ENCODE measurements at regions not wholly inside any gene's neighbourhood (a gene's known extent, or its start where the extent isn't known, plus 50 kb on each side); places are given as distances from the start of the nearest gene placed in this dataset.

- no peaks in the 10 kb centered on the region for H3K9me3 ChIP-seq (ENCODE audit: control insufficient read depth, insufficient read depth, low read length)
- no CpG with 5 or more reads among the region's 4 CpGs for WGBS (ENCODE audit: insufficient coverage, insufficient read length)
- H3K27ac ChIP-seq (ENCODE audit: low read length): no peak overlapping the region
- H3K36me3 ChIP-seq (ENCODE audit: control insufficient read depth, insufficient read depth, low read length): no peaks in the 10 kb centered on the region
- no peak for DNase-seq (ENCODE audit: low read depth, low spot score)
- H3K4me3 ChIP-seq (ENCODE audit: low read length): no peak overlapping the region
- no peaks in the 10 kb centered on the region for H3K4me1 ChIP-seq (ENCODE audit: control insufficient read depth, insufficient read depth, low read length)
- H3K27me3 ChIP-seq (ENCODE audit: control insufficient read depth, insufficient read depth, low read length): no peaks in the 10 kb centered on the region
These were observed 92.0 kb upstream of the CELF2 start for GRCh38 chr10:10925667-10926066.

- no peak for DNase-seq (ENCODE audit: low read depth, low spot score)
- Histone ChIP-seq H3K9me3 (ENCODE audit: control insufficient read depth, insufficient read depth, low read length) (no peaks in the 10 kb centered on the region), H3K4me1 (ENCODE audit: control insufficient read depth, insufficient read depth, low read length) (no peaks in the 10 kb centered on the region), H3K4me3 (ENCODE audit: low read length) (no peak overlapping the region), H3K27ac (ENCODE audit: low read length) (no peak overlapping the region), H3K27me3 (ENCODE audit: control insufficient read depth, insufficient read depth, low read length) (no peaks in the 10 kb centered on the region), H3K36me3 (ENCODE audit: control insufficient read depth, insufficient read depth, low read length) (no peaks in the 10 kb centered on the region)
- no CpG with 5 or more reads among the region's 1 CpG for WGBS (ENCODE audit: insufficient coverage, insufficient read length)
These were observed 90.1 kb upstream of the CELF2 start for GRCh38 chr10:10927608-10928007.

GRCh38 chr10:10930979-10931743 lies 86.5 kb upstream of the CELF2 start:
- no peaks in the 10 kb centered on the region for H3K36me3 ChIP-seq (ENCODE audit: control insufficient read depth, insufficient read depth, low read length)
- no peak for DNase-seq (ENCODE audit: low read depth, low spot score)
- H3K27ac ChIP-seq (ENCODE audit: low read length): no peak overlapping the region
- H3K4me1 ChIP-seq (ENCODE audit: control insufficient read depth, insufficient read depth, low read length): no peaks in the 10 kb centered on the region
- no CpG with 5 or more reads among the region's 8 CpGs for WGBS (ENCODE audit: insufficient coverage, insufficient read length)
- no peaks in the 10 kb centered on the region for H3K27me3 ChIP-seq (ENCODE audit: control insufficient read depth, insufficient read depth, low read length)
- H3K4me3 ChIP-seq (ENCODE audit: low read length): no peak overlapping the region
- no peaks in the 10 kb centered on the region for H3K9me3 ChIP-seq (ENCODE audit: control insufficient read depth, insufficient read depth, low read length)

GRCh38 chr10:10935032-10935431 lies 82.6 kb upstream of the CELF2 start:
- H3K27me3 ChIP-seq (ENCODE audit: control insufficient read depth, insufficient read depth, low read length): no peaks in the 10 kb centered on the region
- H3K27ac ChIP-seq (ENCODE audit: low read length): no peak overlapping the region
- H3K9me3 ChIP-seq (ENCODE audit: control insufficient read depth, insufficient read depth, low read length): no peaks in the 10 kb centered on the region
- no peak for DNase-seq (ENCODE audit: low read depth, low spot score)
- H3K4me3 ChIP-seq (ENCODE audit: low read length): no peak overlapping the region
- no peaks in the 10 kb centered on the region for H3K4me1 ChIP-seq (ENCODE audit: control insufficient read depth, insufficient read depth, low read length)
- no CpG with 5 or more reads among the region's 4 CpGs for WGBS (ENCODE audit: insufficient coverage, insufficient read length)
- H3K36me3 ChIP-seq (ENCODE audit: control insufficient read depth, insufficient read depth, low read length): no peaks in the 10 kb centered on the region

- no CpG with 5 or more reads among the region's 7 CpGs for WGBS (ENCODE audit: insufficient coverage, insufficient read length)
- H3K9me3 ChIP-seq (ENCODE audit: control insufficient read depth, insufficient read depth, low read length): no peaks in the 10 kb centered on the region
- no peak overlapping the region for H3K4me3 ChIP-seq (ENCODE audit: low read length)
- H3K27me3 ChIP-seq (ENCODE audit: control insufficient read depth, insufficient read depth, low read length): no peaks in the 10 kb centered on the region
- H3K27ac ChIP-seq (ENCODE audit: low read length): no peak overlapping the region
- no peaks in the 10 kb centered on the region for H3K4me1 ChIP-seq (ENCODE audit: control insufficient read depth, insufficient read depth, low read length)
- DNase-seq (ENCODE audit: low read depth, low spot score): no peak
- H3K36me3 ChIP-seq (ENCODE audit: control insufficient read depth, insufficient read depth, low read length): no peaks in the 10 kb centered on the region
These were observed 79.0 kb upstream of the CELF2 start for GRCh38 chr10:10938676-10939075.

- Histone ChIP-seq H3K27me3 (ENCODE audit: control insufficient read depth, insufficient read depth, low read length) (no peaks in the 10 kb centered on the region), H3K4me1 (ENCODE audit: control insufficient read depth, insufficient read depth, low read length) (no peaks in the 10 kb centered on the region), H3K36me3 (ENCODE audit: control insufficient read depth, insufficient read depth, low read length) (no peaks in the 10 kb centered on the region), H3K4me3 (ENCODE audit: low read length) (no peak overlapping the region), H3K27ac (ENCODE audit: low read length) (no peak overlapping the region), H3K9me3 (ENCODE audit: control insufficient read depth, insufficient read depth, low read length) (no peaks in the 10 kb centered on the region; the same call in 1 of the 2 replicates)
- WGBS (ENCODE audit: insufficient coverage, insufficient read length): no CpG with 5 or more reads among the region's 6 CpGs
- no peak for DNase-seq (ENCODE audit: low read depth, low spot score)
These were observed 76.4 kb upstream of the CELF2 start for GRCh38 chr10:10941127-10941730.

- Histone ChIP-seq H3K4me3 (ENCODE audit: low read length) (no peak overlapping the region), H3K4me1 (ENCODE audit: control insufficient read depth, insufficient read depth, low read length) (no peaks in the 10 kb centered on the region), H3K36me3 (ENCODE audit: control insufficient read depth, insufficient read depth, low read length) (no peaks in the 10 kb centered on the region), H3K27me3 (ENCODE audit: control insufficient read depth, insufficient read depth, low read length) (no peaks in the 10 kb centered on the region), H3K27ac (ENCODE audit: low read length) (no peak overlapping the region), H3K9me3 (ENCODE audit: control insufficient read depth, insufficient read depth, low read length) (no peaks in the 10 kb centered on the region; the same call in 1 of the 2 replicates)
- no peak for DNase-seq (ENCODE audit: low read depth, low spot score)
- no CpG with 5 or more reads among the region's 1 CpG for WGBS (ENCODE audit: insufficient coverage, insufficient read length)
These were observed 75.2 kb upstream of the CELF2 start for GRCh38 chr10:10942441-10942840.

- H3K4me1 ChIP-seq (ENCODE audit: control insufficient read depth, insufficient read depth, low read length): no peaks in the 10 kb centered on the region
- WGBS (ENCODE audit: insufficient coverage, insufficient read length): no CpG with 5 or more reads among the region's 1 CpG
- no peaks in the 10 kb centered on the region for H3K36me3 ChIP-seq (ENCODE audit: control insufficient read depth, insufficient read depth, low read length)
- H3K27ac ChIP-seq (ENCODE audit: low read length): no peak overlapping the region
- H3K4me3 ChIP-seq (ENCODE audit: low read length): no peak overlapping the region
- H3K27me3 ChIP-seq (ENCODE audit: control insufficient read depth, insufficient read depth, low read length): no peaks in the 10 kb centered on the region
- no peak for DNase-seq (ENCODE audit: low read depth, low spot score)
- H3K9me3 ChIP-seq (ENCODE audit: control insufficient read depth, insufficient read depth, low read length): no peaks in the 10 kb centered on the region; the same call in 1 of the 2 replicates
These were observed 71.6 kb upstream of the CELF2 start for GRCh38 chr10:10946081-10946480.

- DNase-seq (ENCODE audit: low read depth, low spot score): no peak
- no CpG with 5 or more reads among the region's 4 CpGs for WGBS (ENCODE audit: insufficient coverage, insufficient read length)
These were observed 70.9 kb upstream of the CELF2 start for GRCh38 chr10:10946801-10947200.

GRCh38 chr10:10951675-10952074 lies 66.0 kb upstream of the CELF2 start:
- no CpG with 5 or more reads among the region's 7 CpGs for WGBS (ENCODE audit: insufficient coverage, insufficient read length)

More at GRCh38 chr10:10946801-10947200, 70.9 kb upstream of the CELF2 start:
- H3K4me3 ChIP-seq (ENCODE audit: low read length): no peak overlapping the region
- no peaks in the 10 kb centered on the region for H3K4me1 ChIP-seq (ENCODE audit: control insufficient read depth, insufficient read depth, low read length)
- no peak overlapping the region for H3K27ac ChIP-seq (ENCODE audit: low read length)
- H3K27me3 ChIP-seq (ENCODE audit: control insufficient read depth, insufficient read depth, low read length): no peaks in the 10 kb centered on the region
- H3K9me3 ChIP-seq (ENCODE audit: control insufficient read depth, insufficient read depth, low read length): no peaks in the 10 kb centered on the region; the same call in 1 of the 2 replicates
- H3K36me3 ChIP-seq (ENCODE audit: control insufficient read depth, insufficient read depth, low read length): no peaks in the 10 kb centered on the region

GRCh38 chr10:10952800-10953199 lies 64.9 kb upstream of the CELF2 start:
- no peak for DNase-seq (ENCODE audit: low read depth, low spot score)
- WGBS (ENCODE audit: insufficient coverage, insufficient read length): no CpG with 5 or more reads among the region's 3 CpGs
- Histone ChIP-seq H3K4me3 (ENCODE audit: low read length) (no peak overlapping the region), H3K36me3 (ENCODE audit: control insufficient read depth, insufficient read depth, low read length) (no peaks in the 10 kb centered on the region), H3K4me1 (ENCODE audit: control insufficient read depth, insufficient read depth, low read length) (no peaks in the 10 kb centered on the region), H3K9me3 (ENCODE audit: control insufficient read depth, insufficient read depth, low read length) (no peaks in the 10 kb centered on the region), H3K27ac (ENCODE audit: low read length) (no peak overlapping the region), H3K27me3 (ENCODE audit: control insufficient read depth, insufficient read depth, low read length) (no peaks in the 10 kb centered on the region)

More at GRCh38 chr10:10951675-10952074, 66.0 kb upstream of the CELF2 start:
- DNase-seq (ENCODE audit: low read depth, low spot score): no peak
- no peaks in the 10 kb centered on the region for H3K9me3 ChIP-seq (ENCODE audit: control insufficient read depth, insufficient read depth, low read length)
- H3K27me3 ChIP-seq (ENCODE audit: control insufficient read depth, insufficient read depth, low read length): no peaks in the 10 kb centered on the region
- no peak overlapping the region for H3K4me3 ChIP-seq (ENCODE audit: low read length)
- H3K4me1 ChIP-seq (ENCODE audit: control insufficient read depth, insufficient read depth, low read length): no peaks in the 10 kb centered on the region
- H3K27ac ChIP-seq (ENCODE audit: low read length): no peak overlapping the region
- no peaks in the 10 kb centered on the region for H3K36me3 ChIP-seq (ENCODE audit: control insufficient read depth, insufficient read depth, low read length)

All from iPS DF 6.9 (cell line).